H1 (cell line): ENCODE measurements at regions not wholly inside any gene's neighbourhood (a gene's known extent, or its start where the extent isn't known, plus 50 kb on each side); places are given as distances from the start of the nearest gene placed in this dataset.

ENCODE experiments used
- CTCF ChIA-PET: fragments of 300-600 bp; sonication (Branson Sonifier 250); formaldehyde crosslinking; loops from one replicate; lab custom pipeline; 2021; ENCODE audit not compliant: partially characterized antibody; lab: Charles Lee
- POLR2A ChIA-PET: fragments of 300-600 bp; sonication (Branson Sonifier 250); formaldehyde crosslinking; loops from one replicate; lab custom pipeline; 2021; ENCODE audit warnings: inconsistent platforms; ENCODE audit not compliant: partially characterized antibody; lab: Charles Lee
- DNase-seq, 2 experiments: peaks; one replicate each; pipeline versions ENCODE4 v3.0.0 to v3.0.0-alpha.2; 2010 to 2022; ENCODE audit warnings: low spot score in 2 of 2, low read depth in 1 of 2, mixed read lengths in 1 of 2
- FAIRE-seq: peaks from 2 replicates; lab custom pipeline; 2011; peaks lifted over from hg19 to GRCh38; lab: Jason Lieb, UNC
- H2AFZ ChIP-seq: 2 replicates; pipeline ENCODE4 v1.8.1; 2012; ENCODE audit warnings: low read length, inconsistent platforms
- H2AK5ac ChIP-seq: 2 replicates; pipeline ENCODE4 v1.6.1; 2013; ENCODE audit warnings: low read depth, low read length
- H2BK120ac ChIP-seq: replicated peaks from 2 replicates; pipeline ENCODE3; 2013; ENCODE audit warnings: low read depth, low read length, inconsistent platforms
- H2BK12ac ChIP-seq: 2 replicates; pipeline ENCODE4 v1.6.1; 2013; ENCODE audit warnings: low read depth, low read length
- H2BK15ac ChIP-seq: 2 replicates; pipeline ENCODE4 v1.6.1; 2013; ENCODE audit warnings: low read length
- H2BK20ac ChIP-seq: 2 replicates; pipeline ENCODE4 v1.6.1; 2013; ENCODE audit warnings: low read length
- H2BK5ac ChIP-seq: 2 replicates; pipeline ENCODE4 v1.6.1; 2013; ENCODE audit warnings: low read depth, low read length
- H3K14ac ChIP-seq: 2 replicates; pipeline ENCODE4 v1.6.1; 2013; ENCODE audit warnings: inconsistent platforms; ENCODE audit not compliant: insufficient read length
- H3K18ac ChIP-seq: 2 replicates; pipeline ENCODE4 v1.6.1; 2013; ENCODE audit warnings: low read length; ENCODE audit errors: extremely low read depth
- H3K23ac ChIP-seq: 2 replicates; pipeline ENCODE4 v1.6.1; 2013; ENCODE audit warnings: inconsistent platforms; ENCODE audit not compliant: insufficient read length
- H3K23me2 ChIP-seq: 2 replicates; pipeline ENCODE4 v1.6.1; 2013; ENCODE audit warnings: low read depth, low read length
- H3K27ac ChIP-seq: 2 replicates; pipeline ENCODE4 v1.6.1; 2011; ENCODE audit warnings: low read depth, low read length, inconsistent platforms
- H3K27me3 ChIP-seq, 4 experiments: replicated peaks in 1 of 4; 1 replicate in 1 of 4; 2 replicates in 3 of 4; pipeline versions ENCODE4 v1.6.1 to v1.8.1; 2011 to 2013; ENCODE audit warnings: low read length in 3 of 4, mild to moderate bottlenecking in 3 of 4, inconsistent platforms in 2 of 4, mixed read lengths in 2 of 4, moderate library complexity in 1 of 4; ENCODE audit not compliant: control insufficient read depth in 3 of 4, insufficient read depth in 3 of 4; ENCODE audit errors: extremely low read depth in 1 of 4
- H3K36me3 ChIP-seq, 4 experiments: 2 replicates each; pipeline versions ENCODE4 v1.6.1 to v1.8.1; 2011 to 2013; ENCODE audit warnings: mild to moderate bottlenecking in 4 of 4, low read length in 3 of 4, moderate library complexity in 2 of 4, control low read depth in 1 of 4, inconsistent platforms in 1 of 4; ENCODE audit not compliant: insufficient read depth in 4 of 4, control insufficient read depth in 2 of 4
- H3K4ac ChIP-seq: replicated peaks from 2 replicates; pipeline ENCODE3; 2013; ENCODE audit warnings: low read length, low read depth, mixed read lengths, inconsistent platforms; ENCODE audit not compliant: insufficient read length
- H3K4me1 ChIP-seq, 4 experiments: replicated peaks in 1 of 4; 1 replicate in 1 of 4; 2 replicates in 3 of 4; pipeline versions ENCODE4 v1.6.1 to v1.8.1; 2011 to 2013; ENCODE audit warnings: low read length in 3 of 4, inconsistent platforms in 2 of 4, mixed read lengths in 1 of 4; ENCODE audit not compliant: insufficient read depth in 4 of 4, control insufficient read depth in 3 of 4
- H3K4me2 ChIP-seq, 2 experiments: 2 replicates each; pipeline versions ENCODE4 v1.6.1 to v1.8.1; 2011 to 2013; ENCODE audit warnings: low read depth in 2 of 2, low read length in 2 of 2, control low read depth in 1 of 2, inconsistent platforms in 1 of 2, mild to moderate bottlenecking in 1 of 2; ENCODE audit not compliant: insufficient read depth in 1 of 2
- H3K4me3 ChIP-seq, 4 experiments: fragments of 200-600, 300-600 bp in 1 of 4; sonication (generic), shearing (Covaris generic), sonication (Bioruptor Twin) in 1 of 4; 2 replicates each; pipeline versions ENCODE4 v1.5.1 to v1.8.1; 2011 to 2016; ENCODE audit warnings: low read length in 4 of 4, low read depth in 3 of 4, control low read depth in 2 of 4, inconsistent platforms in 2 of 4, mild to moderate bottlenecking in 2 of 4, mixed read lengths in 1 of 4, moderate library complexity in 1 of 4; ENCODE audit not compliant: insufficient read depth in 2 of 4; ENCODE audit errors: extremely low read depth in 1 of 4
- H3K56ac ChIP-seq: replicated peaks from 2 replicates; pipeline ENCODE3; 2013; ENCODE audit warnings: low read depth, mild to moderate bottlenecking, mixed read lengths, low read length, inconsistent platforms; ENCODE audit not compliant: insufficient read length
- H3K79me1 ChIP-seq: 2 replicates; pipeline ENCODE4 v1.6.1; 2013; ENCODE audit warnings: low read depth, low read length, control low read depth
- H3K79me2 ChIP-seq, 2 experiments: 2 replicates each; pipeline versions ENCODE4 v1.6.1 to v1.8.1; 2012 to 2013; ENCODE audit warnings: low read length in 2 of 2, mild to moderate bottlenecking in 2 of 2, inconsistent platforms in 1 of 2; ENCODE audit not compliant: insufficient read depth in 2 of 2, control insufficient read depth in 1 of 2
- H3K9ac ChIP-seq, 4 experiments: replicated peaks in 1 of 4; 1 replicate in 1 of 4; 2 replicates in 3 of 4; pipeline versions ENCODE4 v1.6.1 to v1.8.1; 2011 to 2013; ENCODE audit warnings: low read depth in 3 of 4, low read length in 3 of 4, control low read depth in 2 of 4, mild to moderate bottlenecking in 2 of 4, moderate library complexity in 2 of 4, inconsistent platforms in 1 of 4; ENCODE audit errors: extremely low read depth in 1 of 4
- H3K9me3 ChIP-seq, 2 experiments: 2 replicates each; pipeline versions ENCODE4 v1.6.1 to v1.8.1; 2012 to 2013; ENCODE audit warnings: mild to moderate bottlenecking in 2 of 2, moderate library complexity in 2 of 2, control low read depth in 1 of 2, inconsistent platforms in 1 of 2, low read depth in 1 of 2, low read length in 1 of 2, mixed read lengths in 1 of 2; ENCODE audit not compliant: insufficient read depth in 2 of 2
- H4K20me1 ChIP-seq, 2 experiments: replicated peaks in 1 of 2; 2 replicates each; pipeline versions ENCODE3 to v1.8.1; 2011 to 2013; ENCODE audit warnings: inconsistent platforms in 2 of 2, low read length in 2 of 2, mild to moderate bottlenecking in 1 of 2; ENCODE audit not compliant: insufficient read depth in 2 of 2, control insufficient read depth in 1 of 2
- H4K5ac ChIP-seq: 2 replicates; pipeline ENCODE4 v1.6.1; 2013; ENCODE audit warnings: low read length, low read depth, mixed read lengths, inconsistent platforms; ENCODE audit not compliant: insufficient read length
- H4K8ac ChIP-seq: 2 replicates; pipeline ENCODE4 v1.8.0; 2013; ENCODE audit warnings: mild to moderate bottlenecking, moderate library complexity, low read length, inconsistent platforms; ENCODE audit not compliant: insufficient read depth; ENCODE audit errors: extremely low read depth
- H4K91ac ChIP-seq: replicated peaks from 2 replicates; pipeline ENCODE3; 2013; ENCODE audit warnings: low read length, mixed read lengths, inconsistent platforms; ENCODE audit not compliant: insufficient read length
- CBX5 ChIP-seq: fragments of 300-800, 300-1000 bp; sonication (generic); IDR thresholded peaks from 2 replicates; pipeline ENCODE4 v1.7.1; 2016; ENCODE audit warnings: antibody characterized with exemption, low read length, low read depth
- CHD1 ChIP-seq: IDR thresholded peaks from 2 replicates; pipeline ENCODE4 v1.6.1; 2012; ENCODE audit warnings: low read depth, low read length, improper control_type of control experiment
- EGR1 ChIP-seq: IDR thresholded peaks from 2 replicates; pipeline ENCODE4 v1.6.1; 2011; ENCODE audit warnings: low read depth, low read length, borderline replicate concordance
- NRF1 ChIP-seq: IDR thresholded peaks from 2 replicates; pipeline ENCODE4 v1.6.1; 2011; ENCODE audit warnings: mild to moderate bottlenecking, low read depth, low read length, improper control_type of control experiment
- RFX5 ChIP-seq: IDR thresholded peaks from 2 replicates; pipeline ENCODE4 v1.6.1; 2011; ENCODE audit warnings: low read depth, low read length, improper control_type of control experiment, borderline replicate concordance
- RNF2 ChIP-seq: fragments of 200-900, 300-1000 bp; sonication (generic); IDR thresholded peaks from 2 replicates; pipeline ENCODE4 v1.7.1; 2016; ENCODE audit warnings: borderline replicate concordance, low read depth, mild to moderate bottlenecking, antibody characterized with exemption, low read length; ENCODE audit not compliant: poor library complexity, severe bottlenecking; ENCODE audit errors: missing control alignments
- SIX5 ChIP-seq: IDR thresholded peaks from 2 replicates; pipeline ENCODE4 v1.6.1; 2011; ENCODE audit warnings: mild to moderate bottlenecking, low read depth, low read length
- WGBS, 2 experiments: shearing (Covaris generic) in 1 of 2; methylation state at CpG; one replicate each; pipeline versions ENCODE4 v1.1.6 to v1.1.7; 2013 to 2015; ENCODE audit warnings: low lambda C conversion rate in 2 of 2, mixed read lengths in 2 of 2, inconsistent platforms in 1 of 2, low coverage in 1 of 2, missing lambda C conversion rate in 1 of 2; ENCODE audit not compliant: insufficient replicate concordance in 2 of 2, insufficient coverage in 1 of 2, insufficient read length in 1 of 2; ENCODE audit errors: extremely low coverage in 1 of 2, missing lambda C conversion rate in 1 of 2; 5-methylcytosine and 5-hydroxymethylcytosine counted together
- TF ChIP-seq, protein P1 (sequence below): IDR thresholded peaks from 2 replicates; pipeline ENCODE4 v1.6.1; 2011; ENCODE audit warnings: low read depth, mild to moderate bottlenecking, low read length; ENCODE audit not compliant: insufficient read depth

DNA sequence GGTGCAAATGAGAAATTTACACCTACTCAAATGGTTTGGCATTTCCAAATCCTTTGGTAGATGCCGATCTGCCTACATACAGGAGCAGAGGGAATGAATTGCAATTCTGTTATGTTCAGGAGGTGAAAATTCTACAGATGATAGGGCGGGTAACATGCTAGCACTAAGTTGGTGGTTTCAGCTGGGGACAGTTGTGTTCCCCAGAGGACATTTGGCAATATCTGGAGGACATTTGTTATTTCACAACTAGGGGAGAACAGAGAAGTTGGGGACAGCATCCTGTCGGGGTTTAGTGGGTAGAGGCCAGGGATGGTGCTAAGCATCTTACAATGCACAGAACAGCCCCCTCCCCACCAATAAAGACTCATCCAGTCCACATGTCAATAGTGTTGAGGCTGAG lies 96.5 kb upstream of the PUDP start:
- no peak overlapping the region for H2BK5ac ChIP-seq
- no peaks in the 10 kb centered on the region for H3K9me3 ChIP-seq
- no peak overlapping the region for H3K27ac ChIP-seq
- no peak overlapping the region for H3K4me3 ChIP-seq
- H2AFZ ChIP-seq: no peak overlapping the region
- H4K5ac ChIP-seq: no peak overlapping the region
- H2BK120ac ChIP-seq: no peak overlapping the region
- H2AK5ac ChIP-seq: no peak overlapping the region
- no peak overlapping the region for H3K14ac ChIP-seq
- H3K36me3 ChIP-seq: no peaks in the 10 kb centered on the region
- H3K56ac ChIP-seq: no peak overlapping the region
- no peak overlapping the region for H3K4me2 ChIP-seq
- H2BK15ac ChIP-seq: no peak overlapping the region
- no peak overlapping the region for H4K91ac ChIP-seq
- FAIRE-seq (no peak), DNase-seq (no peak)
- H4K20me1 ChIP-seq: no peaks in the 10 kb centered on the region
- H3K9ac ChIP-seq: no peak overlapping the region
- H3K27me3 ChIP-seq: no peaks in the 10 kb centered on the region
- WGBS, 2 experiments: 88% methylated on average over 3 of the region's 3 CpGs; no CpG with 5 or more reads in 1 of the 2 experiments
- no peaks in the 10 kb centered on the region for H3K4me1 ChIP-seq
- H2BK20ac ChIP-seq: no peak overlapping the region
- no peaks in the 10 kb centered on the region for H3K79me2 ChIP-seq
- H2BK12ac ChIP-seq: no peak overlapping the region
- CTCF ChIA-PET: no interaction called here
- H3K18ac ChIP-seq: no peak overlapping the region
- POLR2A ChIA-PET: no interaction called here
- H3K23ac ChIP-seq: no peak overlapping the region
- H4K8ac ChIP-seq: no peak overlapping the region
- no peak for TF ChIP-seq EGR1
- TF ChIP-seq CBX5: no peak
- no peak for TF ChIP-seq RNF2
- no peak for TF ChIP-seq CHD1
- no peak for TF ChIP-seq NRF1
- TF ChIP-seq, protein P1, sequence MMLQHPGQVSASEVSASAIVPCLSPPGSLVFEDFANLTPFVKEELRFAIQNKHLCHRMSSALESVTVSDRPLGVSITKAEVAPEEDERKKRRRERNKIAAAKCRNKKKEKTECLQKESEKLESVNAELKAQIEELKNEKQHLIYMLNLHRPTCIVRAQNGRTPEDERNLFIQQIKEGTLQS: no peak
- TF ChIP-seq SIX5: no peak
- TF ChIP-seq RFX5: no peak
- no peak overlapping the region for H3K4ac ChIP-seq
- H3K23me2 ChIP-seq: no peaks in the 10 kb centered on the region
- no peaks in the 10 kb centered on the region for H3K79me1 ChIP-seq
